Osteoblast (primary cell): ENCODE measurements at regions not wholly inside any gene's neighbourhood (a gene's known extent, or its start where the extent isn't known, plus 50 kb on each side); places are given as distances from the start of the nearest gene placed in this dataset.

Source experiments
- DNase-seq: peaks from one replicate; pipeline ENCODE4 v3.0.0; 2011; ENCODE audit warnings: low spot score, mixed read lengths; ENCODE audit not compliant: insufficient read length; ENCODE audit errors: missing footprints
- H2AFZ ChIP-seq: 2 replicates; pipeline ENCODE4 v1.6.0; 2011; ENCODE audit warnings: mild to moderate bottlenecking, low read length
- H3K27ac ChIP-seq: 2 replicates; pipeline ENCODE4 v1.5.1; 2011; ENCODE audit warnings: mild to moderate bottlenecking, low read depth, low read length, moderate library complexity
- H3K27me3 ChIP-seq: 2 replicates; pipeline ENCODE4 v1.6.0; 2012; ENCODE audit warnings: mild to moderate bottlenecking, control low read depth, inconsistent platforms, low read length, moderate library complexity; ENCODE audit not compliant: insufficient read depth
- H3K36me3 ChIP-seq: 2 replicates; pipeline ENCODE4 v1.5.1; 2011; ENCODE audit warnings: mild to moderate bottlenecking, low read length, control low read depth, moderate library complexity; ENCODE audit not compliant: insufficient read depth
- H3K4me1 ChIP-seq: 2 replicates; pipeline ENCODE4 v1.5.1; 2011; ENCODE audit warnings: mild to moderate bottlenecking, low read length, control low read depth, moderate library complexity; ENCODE audit not compliant: insufficient read depth
- H3K4me2 ChIP-seq: 2 replicates; pipeline ENCODE4 v1.6.0; 2011; ENCODE audit warnings: mild to moderate bottlenecking, low read length; ENCODE audit not compliant: insufficient read depth
- H3K4me3 ChIP-seq: fragments of 200-600 bp; sonication (generic); 3 replicates; pipeline ENCODE4 v1.5.1; 2012; ENCODE audit warnings: mild to moderate bottlenecking, low read length, inconsistent platforms; ENCODE audit not compliant: insufficient read depth
- H3K79me2 ChIP-seq: 2 replicates; pipeline ENCODE4 v1.6.0; 2012; ENCODE audit warnings: mild to moderate bottlenecking, low read length, control low read depth, inconsistent platforms; ENCODE audit not compliant: insufficient read depth
- H3K9me3 ChIP-seq: 2 replicates; pipeline ENCODE4 v1.5.1; 2011; ENCODE audit warnings: low read depth, low read length, control low read depth
- H4K20me1 ChIP-seq: 2 replicates; pipeline ENCODE4 v1.6.0; 2012; ENCODE audit warnings: mild to moderate bottlenecking, low read length, control low read depth; ENCODE audit not compliant: insufficient read depth
- CTCF ChIP-seq: IDR thresholded peaks from 2 replicates; pipeline ENCODE4 v1.5.1; 2011; ENCODE audit warnings: mild to moderate bottlenecking, low read depth, low read length, moderate library complexity; ENCODE audit errors: extremely low read depth

GRCh38 chr5:18990852-18991251, 997.1 kb downstream of the CDH18 start:
- Histone ChIP-seq H3K79me2 (no peaks in the 10 kb centered on the region), H3K4me1 (no peaks in the 10 kb centered on the region), H3K27me3 (no peaks in the 10 kb centered on the region), H4K20me1 (no peaks in the 10 kb centered on the region), H3K27ac (no peak overlapping the region), H3K9me3 (no peaks in the 10 kb centered on the region), H3K36me3 (no peaks in the 10 kb centered on the region), H3K4me3 (no peak overlapping the region), H2AFZ (no peak overlapping the region), H3K4me2 (no peak overlapping the region)
- no peak for TF ChIP-seq CTCF
- no peak for DNase-seq

GRCh38 chr5:18992264-18992663, 995.7 kb downstream of the CDH18 start:
- Histone ChIP-seq H3K27me3 (no peaks in the 10 kb centered on the region), H2AFZ (no peak overlapping the region), H3K79me2 (no peaks in the 10 kb centered on the region), H3K4me2 (no peak overlapping the region), H4K20me1 (no peaks in the 10 kb centered on the region), H3K4me1 (no peaks in the 10 kb centered on the region), H3K9me3 (no peaks in the 10 kb centered on the region), H3K36me3 (no peaks in the 10 kb centered on the region), H3K4me3 (no peak overlapping the region), H3K27ac (no peak overlapping the region)
- no peak for TF ChIP-seq CTCF
- no peak for DNase-seq

- DNase-seq, result no peak
- Histone ChIP-seq H3K4me1 (no peaks in the 10 kb centered on the region), H3K79me2 (no peaks in the 10 kb centered on the region), H3K36me3 (no peaks in the 10 kb centered on the region), H3K27me3 (no peaks in the 10 kb centered on the region), H3K4me3 (no peak overlapping the region), H3K4me2 (no peak overlapping the region), H2AFZ (no peak overlapping the region), H3K9me3 (peaks cover 2% of the 10 kb centered on the region), H3K27ac (no peak overlapping the region), H4K20me1 (no peaks in the 10 kb centered on the region)
- TF ChIP-seq CTCF, result no peak
These were observed 988.5 kb downstream of the CDH18 start for GRCh38 chr5:18999478-18999877.

GRCh38 chr5:19001054-19001453, 986.9 kb downstream of the CDH18 start:
- no peak overlapping the region for H3K27ac ChIP-seq
- no peaks in the 10 kb centered on the region for H3K36me3 ChIP-seq
- no peak for TF ChIP-seq CTCF
- no peaks in the 10 kb centered on the region for H3K27me3 ChIP-seq
- no peak overlapping the region for H3K4me3 ChIP-seq
- peaks cover 2% of the 10 kb centered on the region for H3K9me3 ChIP-seq
- H4K20me1 ChIP-seq, result no peaks in the 10 kb centered on the region
- H3K4me1 ChIP-seq, result no peaks in the 10 kb centered on the region
- no peak overlapping the region for H3K4me2 ChIP-seq
- no peak for DNase-seq
- H3K79me2 ChIP-seq, result no peaks in the 10 kb centered on the region
- no peak overlapping the region for H2AFZ ChIP-seq
